Mammary epithelial cell (primary cell): ENCODE measurements at regions not wholly inside any gene's neighbourhood (a gene's known extent, or its start where the extent isn't known, plus 50 kb on each side); places are given as distances from the start of the nearest gene placed in this dataset.

Source experiments
- CTCF ChIP-seq, 2 donors: IDR thresholded peaks in 1 of 2; conservative IDR thresholded peaks in 1 of 2; 2 replicates each; pipeline ENCODE4 v1.5.1; 2011 to 2012; ENCODE audit warnings: inconsistent platforms in 2 of 2, low read length in 2 of 2, mild to moderate bottlenecking in 2 of 2, control low read depth in 1 of 2, low read depth in 1 of 2; ENCODE audit not compliant: insufficient read depth in 1 of 2; ENCODE audit errors: extremely low read depth in 1 of 2
- EZH2 ChIP-seq: IDR thresholded peaks from 2 replicates; pipeline ENCODE4 v1.6.1; 2012; ENCODE audit warnings: low read length, inconsistent platforms, borderline replicate concordance

- TF ChIP-seq CTCF (conservative IDR thresholded peaks at IDR 0.05 in 1 of 2, IDR thresholded peaks at IDR 0.05 in 1 of 2; ENCODE audit: extremely low read depth in 1 of 2, insufficient read depth in 1 of 2, low read depth in 1 of 2, low read length in 2 of 2): no peak
- no peak for TF ChIP-seq EZH2
Observed at GRCh38 chr7:68407460-68407859, 1190.8 kb upstream of the AUTS2 start.
